T-helper 2 cell treated with Interferon-gamma antibody and Interleukin-4, amounts not matched to agents 100 ng/mL and 5 ng/mL, for 36 hours (primary cell): ENCODE measurements at regions not wholly inside any gene's neighbourhood (a gene's known extent, or its start where the extent isn't known, plus 50 kb on each side); places are given as distances from the start of the nearest gene placed in this dataset.

ENCODE experiments used
- intact Hi-C: fragments of 100-400 bp; cut with micrococcal nuclease; formaldehyde crosslinking; loops from one replicate; pipeline ENCODE4 v1.15.1; 2023

DNA sequence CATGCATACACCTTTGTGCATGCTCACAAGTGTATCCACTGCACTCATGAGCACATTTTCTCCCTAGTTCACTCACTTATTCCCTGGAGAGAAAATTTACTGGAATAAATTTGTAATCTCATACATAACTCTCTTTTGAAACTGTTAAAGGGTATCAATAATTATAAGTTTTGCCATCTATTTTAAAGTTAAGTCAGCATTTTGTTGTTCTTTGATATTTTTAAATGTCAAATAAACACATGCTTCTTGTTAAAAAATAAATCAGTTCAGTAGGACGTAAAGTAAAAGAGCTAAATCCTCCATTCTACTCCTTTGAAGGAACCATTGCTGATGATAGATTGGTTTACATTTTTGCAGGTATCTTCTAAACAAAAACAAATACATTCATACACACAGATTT lies 522.1 kb downstream of the NR4A2 start:
- intact Hi-C loops: no loop called here

DNA sequence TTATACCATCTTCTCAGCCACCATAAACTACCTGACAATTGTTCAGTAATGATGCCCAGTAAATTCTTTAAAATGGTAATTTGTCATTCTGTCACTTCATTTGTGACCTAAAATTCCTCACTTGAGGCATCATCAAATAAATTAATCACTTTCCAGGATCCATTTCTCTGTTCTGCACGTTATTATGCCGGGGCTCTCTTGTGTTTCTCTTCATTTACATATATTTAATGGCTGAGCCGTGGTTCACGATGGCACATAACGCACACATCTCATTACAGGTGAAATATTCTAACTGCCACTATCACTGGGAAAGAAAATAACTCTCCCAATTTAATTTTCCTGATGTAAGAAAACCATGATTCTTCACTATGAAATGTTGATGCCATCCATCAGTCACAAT lies 529.6 kb downstream of the NR4A2 start:
- intact Hi-C loops: no loop called here

DNA sequence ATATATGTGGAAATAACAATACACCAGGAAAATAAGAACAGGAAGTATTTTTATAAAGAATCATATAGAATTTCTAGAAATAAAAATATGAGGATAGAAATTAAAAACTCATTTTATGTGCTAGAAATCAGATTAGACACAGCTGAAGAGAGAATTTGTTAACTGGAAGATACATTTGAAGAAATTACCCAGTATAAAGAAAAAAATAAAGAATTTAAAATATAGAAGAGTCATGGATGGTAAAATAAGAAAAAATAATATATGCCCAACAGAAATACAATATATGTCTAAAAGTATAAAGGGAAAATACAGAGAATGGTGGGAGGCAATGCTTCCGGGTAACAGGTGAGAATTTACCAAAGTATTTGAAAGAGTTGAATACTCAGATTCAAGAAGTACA lies 539.9 kb downstream of the NR4A2 start:
- intact Hi-C loops: no loop called here

DNA sequence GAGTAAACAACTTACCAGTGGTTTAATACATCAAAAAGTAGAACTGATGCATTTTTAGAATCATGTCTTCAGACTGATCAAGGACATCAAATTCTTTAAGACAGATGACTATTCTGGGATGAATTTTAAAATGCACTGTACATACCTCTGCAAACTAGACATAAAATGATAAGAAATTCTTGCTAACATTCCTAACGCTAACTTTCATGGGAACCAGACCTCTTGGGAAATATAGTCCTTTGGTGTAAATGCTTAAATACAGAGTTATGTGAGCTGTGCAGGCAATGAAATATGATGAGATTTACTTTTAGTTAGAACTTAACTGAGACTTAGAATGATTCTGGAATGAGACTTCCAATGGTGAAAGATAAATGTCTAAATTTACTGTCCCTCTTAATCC lies 562.0 kb downstream of the NR4A2 start:
- intact Hi-C loops: no loop called here

DNA sequence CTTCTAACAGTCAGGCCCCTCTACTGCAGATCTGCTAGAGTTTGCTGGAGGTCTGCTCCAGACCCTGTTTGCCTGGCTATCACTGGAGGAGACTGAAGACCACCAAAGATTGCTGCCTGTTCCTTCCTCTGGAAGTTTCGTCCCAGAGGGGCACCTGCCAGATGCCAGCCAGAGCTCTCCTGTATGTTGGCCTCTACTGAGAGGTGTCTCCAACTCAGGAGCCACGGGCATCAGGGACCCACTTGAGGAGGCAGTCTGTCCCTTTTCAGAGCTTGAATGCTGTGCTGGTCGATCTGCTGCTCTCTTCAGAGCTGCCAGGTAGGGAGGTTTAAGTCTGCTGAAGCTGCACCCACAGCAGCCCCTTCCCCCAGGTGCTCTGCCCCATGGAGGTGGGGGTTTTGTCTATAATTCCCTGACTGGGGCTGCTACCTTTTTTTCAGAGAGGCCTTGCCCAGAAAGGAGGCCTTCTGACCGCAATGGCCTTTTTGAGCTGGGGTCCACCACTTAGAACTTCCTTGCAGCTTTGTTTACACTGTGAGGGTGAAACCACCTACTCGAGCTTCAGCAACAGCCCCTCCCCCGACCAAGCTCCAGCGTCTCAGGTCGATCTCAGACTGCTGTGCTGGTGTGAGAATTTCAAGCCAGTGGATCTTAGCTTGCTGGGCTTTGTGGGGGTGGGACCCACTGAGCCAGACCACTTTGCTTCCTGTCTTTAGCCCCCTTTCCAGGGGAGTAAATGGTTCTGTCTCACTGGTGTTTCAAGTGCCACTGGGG lies 566.0 kb downstream of the NR4A2 start:
- intact Hi-C loops: no loop called here

DNA sequence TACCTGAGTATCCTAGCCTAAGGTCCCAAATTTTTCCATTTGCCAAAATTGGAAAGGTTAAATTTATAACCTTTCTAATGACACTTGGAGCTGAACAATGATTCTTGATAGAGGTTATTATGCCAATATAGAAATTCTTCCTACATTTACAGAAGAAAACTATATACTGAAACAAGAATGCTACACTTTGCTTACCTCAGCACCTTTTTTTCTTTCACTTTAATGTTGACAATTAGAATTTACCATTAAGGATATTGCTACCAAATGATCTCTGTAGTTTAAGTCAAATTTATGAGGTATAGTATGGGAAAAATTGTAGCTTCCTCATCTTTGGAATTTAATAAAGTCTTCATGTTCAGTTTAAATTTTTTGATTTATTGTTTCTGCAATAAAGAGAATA lies 577.0 kb downstream of the NR4A2 start:
- intact Hi-C loops: no loop called here

DNA sequence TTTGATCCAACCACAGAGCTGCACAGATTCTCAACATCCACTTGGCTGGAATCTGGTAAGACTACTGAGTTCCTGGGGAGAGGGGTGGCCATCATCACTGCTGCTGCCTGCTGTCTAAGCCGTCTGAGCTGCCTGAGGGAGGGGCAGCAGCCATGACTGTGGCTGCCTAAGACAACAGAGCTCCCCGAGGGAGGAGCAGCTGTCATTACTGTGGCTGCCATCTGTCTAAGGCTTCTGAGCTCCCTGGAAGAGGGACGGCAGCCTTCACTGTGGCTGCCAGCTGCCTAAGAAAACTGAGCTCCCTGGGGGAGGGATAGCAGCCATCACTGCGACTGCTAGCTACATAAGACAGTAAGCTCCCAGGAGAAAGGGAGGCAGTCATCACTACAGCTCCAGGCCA lies 584.4 kb downstream of the NR4A2 start:
- intact Hi-C loops: no loop called here

DNA sequence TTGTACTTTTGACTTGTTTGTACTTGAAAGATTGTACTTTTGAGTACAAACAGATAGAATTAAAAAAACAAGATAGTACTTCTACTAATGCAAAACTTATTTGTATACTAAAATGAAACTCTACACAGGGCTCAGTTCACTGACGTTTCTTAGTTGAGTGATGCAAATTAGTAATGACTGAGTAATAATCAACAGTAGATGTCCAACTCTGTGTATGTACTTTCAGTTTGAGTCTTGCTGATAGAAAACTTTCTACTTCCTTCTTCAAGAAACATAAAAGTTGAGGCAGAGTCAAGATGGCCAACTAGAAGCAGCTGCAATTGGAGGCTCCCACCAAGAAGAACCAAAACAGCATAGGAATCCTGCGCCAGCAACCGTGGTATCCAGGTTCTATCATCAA lies 585.0 kb downstream of the NR4A2 start:
- intact Hi-C loops: no loop called here

DNA sequence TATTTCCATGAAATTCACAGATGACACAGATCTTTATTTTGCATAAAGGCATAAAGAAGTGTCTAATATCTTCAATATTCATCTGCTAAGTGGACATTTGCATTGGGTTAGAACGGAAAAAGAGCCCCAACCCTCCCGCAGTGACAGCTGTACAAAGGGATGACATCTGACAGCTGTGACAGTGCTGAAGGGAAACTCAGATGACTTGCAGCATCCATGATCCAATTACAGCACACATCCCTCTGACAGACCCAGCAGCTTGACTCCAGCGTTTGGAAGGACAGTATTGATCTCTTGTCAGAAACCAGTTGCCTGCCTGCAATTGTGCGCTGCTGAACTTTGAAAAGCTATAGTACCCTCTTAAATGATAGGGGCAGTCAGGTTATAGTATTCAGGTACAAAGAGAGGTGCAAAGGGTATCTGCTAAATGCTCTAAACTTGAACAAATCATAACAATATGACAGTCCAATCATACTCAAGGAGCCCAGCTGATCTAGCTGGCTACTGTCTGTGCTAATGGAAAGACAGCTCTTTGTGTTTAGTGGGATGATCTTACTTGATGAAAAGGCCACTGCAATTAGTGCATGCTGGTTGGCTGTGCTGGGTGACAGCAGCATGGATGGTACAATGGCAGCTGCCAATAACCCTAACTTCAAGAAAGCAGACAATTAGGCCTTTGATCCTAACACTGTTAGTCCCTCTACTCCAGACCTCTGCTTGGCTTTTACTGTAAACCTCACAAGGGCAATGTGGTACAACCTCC lies 599.2 kb downstream of the NR4A2 start:
- intact Hi-C loops: no loop called here

DNA sequence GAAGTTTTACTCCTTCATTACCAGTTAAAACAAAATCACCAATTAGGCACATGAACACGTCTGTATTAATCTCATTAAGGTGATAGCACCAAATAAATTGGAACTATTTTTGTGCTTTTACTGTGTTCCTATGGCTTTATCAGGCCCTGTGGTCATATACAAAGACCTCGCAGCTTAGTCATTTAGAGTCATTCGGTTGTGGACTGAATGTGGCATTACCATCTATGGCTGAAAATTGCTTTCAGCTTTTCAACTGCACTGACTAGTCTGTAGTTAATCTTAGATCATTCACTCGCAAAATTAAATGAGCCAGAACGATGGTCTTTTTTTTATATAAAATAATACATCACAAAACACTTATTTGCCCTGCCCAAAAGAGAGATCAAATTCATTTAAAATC lies 601.7 kb downstream of the NR4A2 start:
- intact Hi-C loops: no loop called here

DNA sequence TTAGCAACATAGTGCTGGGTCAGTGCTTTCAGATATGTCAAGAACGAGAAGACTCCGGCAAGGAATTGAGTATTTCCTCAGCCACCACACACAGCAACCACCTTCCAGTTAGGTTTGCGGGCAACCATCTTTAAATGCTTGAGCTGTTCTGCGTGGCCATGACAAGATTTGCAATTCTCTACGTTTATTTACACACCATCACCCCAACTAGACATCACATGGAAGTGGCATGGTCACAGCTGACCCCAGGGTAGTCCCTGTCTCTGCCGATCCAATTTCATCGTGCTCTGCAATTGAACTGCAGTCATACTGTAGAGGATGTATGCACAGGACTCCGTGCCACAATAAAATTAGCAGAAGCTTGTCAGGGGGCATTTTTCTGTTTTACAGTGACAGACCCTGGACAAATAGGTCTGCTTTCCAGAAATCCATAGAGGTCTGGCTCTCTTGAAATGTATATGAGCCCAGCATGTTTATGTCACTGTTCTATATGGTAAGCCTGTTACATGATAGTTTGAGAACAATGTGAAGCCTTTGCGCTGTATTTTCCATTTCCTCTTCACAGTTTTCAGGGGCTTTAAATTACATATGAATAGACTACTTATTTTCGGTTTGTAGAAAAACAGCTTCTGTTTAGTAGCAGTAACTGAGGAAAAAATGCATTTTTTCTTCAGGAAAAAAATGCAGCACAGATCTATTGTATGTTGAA lies 605.2 kb downstream of the NR4A2 start:
- intact Hi-C loops: no loop called here

DNA sequence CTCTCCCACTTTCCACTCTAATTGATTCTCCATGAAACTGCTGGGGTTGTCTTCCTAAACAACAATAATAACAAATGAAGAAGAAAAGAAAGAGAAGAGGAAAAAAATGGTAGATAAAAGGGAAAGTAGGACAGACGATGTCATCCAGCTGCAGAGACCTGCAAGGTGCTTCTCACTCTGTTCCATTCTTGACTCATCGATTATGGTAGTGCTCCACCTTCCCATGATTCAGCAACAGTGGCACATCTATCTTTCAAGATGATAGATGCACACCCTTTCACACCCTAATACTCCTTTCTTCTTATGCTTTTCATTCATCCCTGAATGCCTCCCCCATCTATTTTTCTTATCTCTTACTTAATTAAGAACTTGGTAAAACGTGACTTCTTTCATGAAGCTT lies 610.2 kb downstream of the NR4A2 start:
- intact Hi-C loops: no loop called here

DNA sequence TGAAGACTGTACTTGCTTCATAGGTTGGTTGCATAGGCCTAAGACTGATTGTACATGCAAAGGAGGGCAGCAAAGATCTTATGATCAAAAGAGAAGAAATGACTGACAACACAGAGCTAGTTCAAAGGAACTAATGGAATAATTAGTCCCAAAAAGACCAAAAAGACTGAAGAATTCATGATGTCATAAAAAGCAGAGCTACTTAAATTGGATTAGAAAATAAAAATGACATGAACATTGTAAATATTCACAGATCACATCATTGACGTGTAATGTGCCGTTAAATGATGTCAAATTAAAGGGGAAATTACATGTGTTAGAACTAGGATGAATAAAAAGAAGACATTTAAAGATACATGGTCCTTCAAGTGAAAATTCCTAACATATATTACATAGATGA lies 616.8 kb downstream of the NR4A2 start:
- intact Hi-C loops: no loop called here

DNA sequence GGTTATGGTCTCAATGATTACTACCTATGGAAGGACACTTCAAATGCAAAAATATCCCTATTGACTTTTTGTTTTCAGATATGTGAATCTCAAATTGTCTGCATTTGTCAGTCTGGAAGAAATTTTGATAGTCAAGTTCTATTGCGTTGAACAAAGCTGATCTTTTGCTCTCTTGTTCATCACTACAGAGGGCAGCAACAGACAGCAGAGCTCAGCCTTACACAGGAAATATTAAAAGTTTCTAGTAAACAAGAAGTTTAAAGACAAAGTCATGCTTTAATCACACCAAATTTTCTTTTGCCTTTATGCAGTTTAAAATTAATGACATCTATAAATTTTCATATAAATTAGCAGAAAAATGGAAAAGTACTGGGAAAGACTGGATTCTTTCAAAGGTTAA lies 617.5 kb downstream of the NR4A2 start:
- intact Hi-C loops: no loop called here

DNA sequence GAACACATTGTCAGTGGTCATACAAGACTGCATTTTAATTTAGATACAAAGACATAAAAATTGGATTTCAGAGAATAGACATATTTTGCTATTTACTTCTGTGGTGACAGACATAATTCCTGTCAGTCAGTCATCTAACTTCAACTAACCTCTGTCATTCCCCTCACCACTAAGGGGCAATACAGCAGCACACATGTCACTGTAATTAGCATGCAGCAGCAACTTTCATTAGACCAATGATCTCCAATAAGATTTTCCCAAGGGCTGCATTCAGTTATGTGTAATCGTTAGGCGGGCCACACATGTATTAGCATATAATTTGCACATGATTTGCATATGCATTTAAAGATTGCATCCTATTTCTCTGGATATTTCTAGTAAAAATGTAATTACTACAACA lies 624.5 kb downstream of the NR4A2 start:
- intact Hi-C loops: no loop called here

DNA sequence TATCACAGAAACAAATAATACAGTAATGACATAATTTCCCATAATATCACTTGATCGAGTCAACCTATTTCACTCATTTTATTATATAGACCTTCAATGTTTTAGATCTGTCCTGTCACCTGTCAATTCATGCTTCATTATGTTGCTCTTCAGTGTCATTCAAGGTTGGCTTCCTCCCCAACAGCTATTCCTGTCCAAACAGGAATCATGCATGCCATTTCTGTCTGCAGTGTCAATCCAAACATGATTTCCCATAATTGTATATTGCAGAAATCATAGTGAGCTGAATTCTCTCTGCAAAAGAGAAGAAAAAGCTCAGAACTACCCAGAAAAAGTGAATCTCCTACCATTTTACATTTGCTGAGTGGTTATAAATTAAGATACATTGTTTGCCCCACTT lies 628.6 kb downstream of the NR4A2 start:
- intact Hi-C loops: no loop called here

DNA sequence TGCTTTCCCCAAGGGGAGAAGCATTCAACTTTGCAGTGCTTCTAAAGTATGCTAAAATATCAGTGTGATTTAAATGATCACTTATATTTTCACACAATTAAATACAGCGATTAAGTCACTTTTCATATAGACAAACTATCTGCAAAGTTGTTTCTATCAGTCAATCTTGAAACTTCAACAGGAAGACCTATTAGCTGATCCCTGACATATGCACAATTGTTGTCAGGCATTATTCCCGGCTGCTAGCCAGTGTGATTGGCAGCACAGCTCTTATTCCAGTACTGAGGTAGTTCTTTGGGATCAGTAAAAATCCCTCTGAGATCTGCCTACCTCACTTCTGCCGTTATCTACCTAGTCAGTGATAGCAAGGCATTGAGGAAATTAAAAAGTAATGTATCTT lies 629.5 kb downstream of the NR4A2 start:
- intact Hi-C loops: no loop called here

DNA sequence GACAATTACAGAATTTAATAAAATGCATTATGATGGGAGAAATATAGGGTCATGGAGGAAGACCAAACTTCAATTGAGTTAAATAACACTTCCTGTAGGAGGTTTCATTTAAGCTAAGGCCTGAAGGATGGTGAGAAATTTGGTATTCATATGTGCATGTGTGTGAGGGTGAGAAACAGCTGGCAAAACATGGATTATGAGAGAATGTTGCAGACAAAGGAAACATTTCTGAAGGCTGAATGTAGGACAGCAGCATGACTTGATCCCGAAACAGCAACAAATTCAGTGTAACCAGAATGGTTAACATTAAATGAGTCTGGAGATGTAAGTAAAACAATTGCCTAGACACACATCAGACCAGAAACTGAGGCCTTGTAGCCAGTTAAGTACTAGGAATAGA lies 630.8 kb downstream of the NR4A2 start:
- intact Hi-C loops: no loop called here

DNA sequence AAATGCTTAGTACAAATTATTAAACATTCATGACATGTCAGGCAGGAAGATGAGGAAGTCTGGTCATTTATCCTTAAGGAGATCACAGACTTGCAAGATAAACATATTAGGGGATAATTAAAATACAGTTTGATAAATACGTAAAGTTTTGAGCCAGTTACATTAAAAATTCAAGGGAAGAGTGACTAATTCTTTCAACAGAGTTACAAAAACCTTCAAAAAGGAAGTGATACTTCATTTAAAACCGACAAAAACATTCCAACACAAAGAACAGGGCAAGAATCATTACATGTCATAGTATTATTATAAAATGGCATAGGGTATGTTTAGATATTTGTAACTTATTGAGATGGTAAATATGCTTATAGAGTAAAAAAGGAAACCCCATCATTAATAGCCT lies 636.0 kb downstream of the NR4A2 start:
- intact Hi-C loops: no loop called here

DNA sequence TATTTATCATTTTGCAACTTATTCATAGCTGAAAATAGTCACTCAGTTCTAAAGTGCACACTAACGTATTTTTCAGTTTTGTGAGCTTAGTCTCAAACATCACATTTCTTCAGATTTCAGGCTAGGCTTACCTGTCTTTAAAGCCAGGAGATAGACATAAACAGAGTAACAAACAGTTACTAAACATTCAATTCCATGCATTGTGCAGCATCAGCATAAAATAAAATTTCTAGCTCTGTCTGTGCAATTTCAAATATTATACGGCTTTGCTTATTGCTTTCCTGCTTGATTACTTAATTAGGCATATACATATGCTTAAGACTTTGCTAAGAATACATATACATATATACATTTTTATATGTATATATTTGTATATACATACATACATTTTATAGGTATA lies 637.0 kb downstream of the NR4A2 start:
- intact Hi-C loops: no loop called here

DNA sequence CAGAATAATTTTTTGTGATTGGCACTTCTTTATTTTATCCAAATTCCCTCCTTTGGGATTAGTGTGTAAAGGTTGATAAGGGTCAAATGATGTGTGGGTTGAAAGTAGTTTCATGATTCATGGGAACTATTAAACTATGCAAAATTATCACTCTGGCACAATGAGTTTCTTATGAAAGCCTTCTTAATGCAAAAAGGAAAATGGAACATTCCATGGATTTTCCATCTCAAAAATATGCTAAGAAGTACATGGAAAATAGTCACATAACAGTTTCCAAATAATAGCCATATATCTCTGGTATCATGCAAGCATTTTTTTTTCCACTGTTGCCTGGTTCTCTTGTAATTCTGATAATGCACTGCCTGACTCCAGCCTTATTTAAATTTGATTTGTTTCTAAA lies 639.7 kb downstream of the NR4A2 start:
- intact Hi-C loops: no loop called here

DNA sequence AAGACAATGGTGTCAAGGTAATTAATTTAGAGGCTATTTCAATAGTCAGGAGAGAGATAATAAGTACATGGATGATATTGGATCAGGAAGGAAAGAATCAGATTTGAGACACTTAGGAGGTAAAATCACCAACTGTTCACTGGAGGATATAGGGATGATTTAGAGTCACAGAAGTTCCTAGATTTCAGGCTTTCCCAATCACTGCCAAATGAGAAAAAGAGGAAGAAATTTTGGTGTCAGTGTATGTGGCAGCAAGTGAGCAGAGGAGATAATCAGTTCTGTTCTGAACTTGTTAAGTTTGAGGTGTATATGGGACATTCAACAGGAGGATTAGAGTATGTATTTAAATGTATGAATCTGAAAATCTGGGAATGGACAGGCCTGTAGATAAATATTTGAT lies 640.4 kb downstream of the NR4A2 start:
- intact Hi-C loops: no loop called here

DNA sequence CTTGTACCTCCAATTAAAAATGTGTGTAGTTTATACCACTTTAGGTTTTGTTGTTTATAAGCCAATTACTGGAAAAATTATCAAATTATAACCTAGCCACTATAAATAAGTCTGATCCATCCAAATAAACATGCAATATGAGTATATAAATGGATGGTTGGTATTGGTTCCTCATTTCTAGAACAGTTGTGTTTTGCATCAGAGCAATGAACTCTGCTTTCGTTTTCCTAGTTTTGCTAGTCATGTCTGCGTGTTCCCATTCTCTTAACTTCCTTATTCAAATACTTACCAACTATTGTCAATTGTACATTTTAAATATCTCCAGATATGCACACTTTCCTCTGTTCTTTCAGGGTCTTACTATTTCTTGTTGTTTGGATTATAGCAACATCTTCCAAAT lies 641.7 kb downstream of the NR4A2 start:
- intact Hi-C loops: no loop called here
